HFFc6 (cell line): ENCODE measurements at regions not wholly inside any gene's neighbourhood (a gene's known extent, or its start where the extent isn't known, plus 50 kb on each side); places are given as distances from the start of the nearest gene placed in this dataset.
"Not testable (repeated sequence)": the region's sequence is repeated elsewhere in the genome, so short reads cannot be mapped to it uniquely, and the experiment has no call there.

Source experiments
- DNase-seq: peaks from one replicate; pipeline ENCODE4 v3.0.0-alpha.2; 2018
- H3K27ac Mint-ChIP-seq: 2 replicates; pipeline ENCODE4 v1.8.0; 2020; ENCODE audit warnings: mild to moderate bottlenecking, mixed read lengths
- H3K27me3 Mint-ChIP-seq: 2 replicates; pipeline ENCODE4 v1.8.0; 2021; ENCODE audit warnings: mild to moderate bottlenecking, moderate library complexity, mixed read lengths; ENCODE audit not compliant: insufficient read depth
- H3K36me3 Mint-ChIP-seq: 2 replicates; pipeline ENCODE4 v1.8.0; 2021; ENCODE audit warnings: low read depth, mixed read lengths
- H3K4me1 Mint-ChIP-seq: 2 replicates; pipeline ENCODE4 v1.8.0; 2020; ENCODE audit warnings: low read depth, mixed read lengths
- H3K4me3 Mint-ChIP-seq: 2 replicates; pipeline ENCODE4 v1.8.0; 2020; ENCODE audit warnings: mild to moderate bottlenecking, moderate library complexity, mixed read lengths
- H3K9me3 Mint-ChIP-seq: 2 replicates; pipeline ENCODE4 v1.8.0; 2020; ENCODE audit warnings: mild to moderate bottlenecking, mixed read lengths
- CTCF ChIP-seq: fragments of 200-600 bp; sonication (generic); IDR thresholded peaks from 2 replicates; pipeline ENCODE4 v1.5.0; 2021; ENCODE audit warnings: antibody characterized with exemption, mild to moderate bottlenecking

GRCh38 chr13:54033323-54033861, 1004.8 kb downstream of the OLFM4 start:
- peaks cover 24% of the 10 kb centered on the region for H3K9me3 Mint-ChIP-seq
- no peaks in the 10 kb centered on the region for H3K4me1 Mint-ChIP-seq
- H3K27ac Mint-ChIP-seq = no peak overlapping the region
- no peak for DNase-seq
- H3K4me3 Mint-ChIP-seq = no peak overlapping the region
- no peaks in the 10 kb centered on the region; the same call in 1 of the 2 replicates for H3K27me3 Mint-ChIP-seq
- no peak for TF ChIP-seq CTCF
- H3K36me3 Mint-ChIP-seq = no peaks in the 10 kb centered on the region

DNA sequence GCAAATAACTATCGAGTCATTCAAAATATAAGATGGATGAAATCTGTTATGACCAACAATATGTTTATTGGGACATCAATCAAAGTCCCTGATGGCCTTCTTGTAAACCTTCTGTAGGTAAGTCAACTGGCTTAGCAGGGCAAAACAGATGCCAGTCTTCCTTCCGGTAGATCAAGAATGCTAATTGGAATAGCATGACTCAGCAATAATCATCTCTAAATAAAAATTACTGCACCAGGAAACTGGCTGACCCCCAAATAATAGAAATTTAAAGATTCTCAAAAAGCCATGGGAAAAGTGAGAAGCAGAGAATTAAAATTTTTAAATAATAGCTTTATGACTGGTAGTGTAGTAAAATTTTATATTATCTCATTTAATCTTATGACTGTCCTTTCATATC, 1005.4 kb downstream of the OLFM4 start:
- Mint-ChIP-seq H3K27me3 (no peaks in the 10 kb centered on the region; the same call in 1 of the 2 replicates), H3K27ac (no peak overlapping the region), H3K9me3 (peaks cover 24% of the 10 kb centered on the region), H3K36me3 (no peaks in the 10 kb centered on the region), H3K4me1 (no peaks in the 10 kb centered on the region), H3K4me3 (no peak overlapping the region)
- TF ChIP-seq CTCF = no peak
- DNase-seq = no peak

GRCh38 chr13:54057416-54057815, 1028.8 kb downstream of the OLFM4 start:
- peaks cover 38% of the 10 kb centered on the region for H3K9me3 Mint-ChIP-seq
- H3K4me3 Mint-ChIP-seq, H3K36me3 Mint-ChIP-seq, DNase-seq, H3K4me1 Mint-ChIP-seq, H3K27me3 Mint-ChIP-seq, H3K27ac Mint-ChIP-seq: not testable (repeated sequence)

- not testable (repeated sequence) for H3K36me3 Mint-ChIP-seq, H3K27me3 Mint-ChIP-seq, H3K27ac Mint-ChIP-seq, H3K4me3 Mint-ChIP-seq, H3K4me1 Mint-ChIP-seq, DNase-seq
- peaks cover 61% of the 10 kb centered on the region for H3K9me3 Mint-ChIP-seq
Measured at GRCh38 chr13:54069958-54070357, 1041.3 kb downstream of the OLFM4 start.

DNA sequence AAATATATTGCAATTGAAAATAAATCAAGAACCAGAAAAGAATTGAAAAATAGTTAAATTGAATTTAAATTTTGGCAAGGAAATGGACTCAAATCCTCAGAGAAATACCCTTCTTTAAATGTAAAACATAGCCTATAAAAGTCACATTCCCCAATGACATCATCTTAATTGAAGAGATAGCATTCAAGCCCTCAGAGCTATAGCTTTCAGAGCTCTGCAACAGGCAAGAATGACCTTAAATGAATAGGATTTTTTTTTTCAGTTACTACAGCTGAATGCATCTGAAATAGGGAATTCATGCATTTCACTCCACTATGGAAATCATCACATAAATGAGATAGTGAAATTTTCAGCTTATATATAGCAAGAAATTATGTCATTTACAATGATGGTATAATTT, 1049.0 kb downstream of the OLFM4 start:
- no peaks in the 10 kb centered on the region; the same call in 1 of the 2 replicates for H3K27me3 Mint-ChIP-seq
- no peak for DNase-seq
- H3K36me3 Mint-ChIP-seq = no peaks in the 10 kb centered on the region
- no peak for TF ChIP-seq CTCF
- peaks cover 15% of the 10 kb centered on the region for H3K9me3 Mint-ChIP-seq
- no peak overlapping the region for H3K4me3 Mint-ChIP-seq
- no peaks in the 10 kb centered on the region for H3K4me1 Mint-ChIP-seq
- H3K27ac Mint-ChIP-seq = no peak overlapping the region

DNA sequence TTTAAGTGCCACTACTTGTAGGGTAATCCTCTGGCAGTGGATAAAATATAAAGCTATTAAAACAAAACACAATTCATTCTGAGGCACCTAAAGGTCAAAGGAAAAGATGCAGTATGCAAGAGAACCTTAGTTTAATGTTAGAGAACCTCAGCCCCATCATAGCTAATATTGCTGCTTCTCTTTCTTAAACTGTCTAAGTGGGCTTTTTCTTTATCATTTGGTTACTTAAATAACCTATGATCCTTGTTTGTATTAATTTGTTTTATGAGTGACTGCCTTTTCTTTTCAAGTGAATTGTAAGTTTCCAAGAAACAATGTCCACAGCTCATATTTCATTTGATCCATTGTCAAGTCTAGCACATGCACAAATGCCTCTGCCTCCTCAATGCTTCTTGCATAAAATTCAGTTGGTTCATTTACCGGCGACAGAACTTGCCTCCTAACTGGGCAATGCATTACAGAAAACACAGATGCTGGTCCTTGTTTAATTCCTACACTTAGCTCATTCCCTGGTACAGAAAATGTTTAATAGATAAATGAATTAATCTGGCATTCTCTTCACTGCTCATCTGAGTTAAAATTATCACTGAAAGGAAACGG, 1049.8 kb downstream of the OLFM4 start:
- Mint-ChIP-seq H3K36me3 (no peaks in the 10 kb centered on the region), H3K27ac (no peak overlapping the region), H3K9me3 (peaks cover 15% of the 10 kb centered on the region), H3K27me3 (no peaks in the 10 kb centered on the region; the same call in 1 of the 2 replicates), H3K4me1 (no peaks in the 10 kb centered on the region), H3K4me3 (no peak overlapping the region)
- DNase-seq = no peak
- TF ChIP-seq CTCF = no peak

GRCh38 chr13:54082309-54082708, 1053.7 kb downstream of the OLFM4 start:
- not testable (repeated sequence) for H3K27me3 Mint-ChIP-seq, DNase-seq, H3K27ac Mint-ChIP-seq, H3K36me3 Mint-ChIP-seq, H3K4me1 Mint-ChIP-seq, H3K4me3 Mint-ChIP-seq
- peaks cover 30% of the 10 kb centered on the region for H3K9me3 Mint-ChIP-seq
